NCI-H345 treated with DMSO at 0.1 percent for 48 hours (cell line): ENCODE measurements at regions not wholly inside any gene's neighbourhood (a gene's known extent, or its start where the extent isn't known, plus 50 kb on each side); places are given as distances from the start of the nearest gene placed in this dataset.
"Not testable (repeated sequence)": the region's sequence is repeated elsewhere in the genome, so short reads cannot be mapped to it uniquely, and the experiment has no call there.

Experiments used
- DNase-seq: peaks from one replicate; lab custom pipeline; 2025; ENCODE audit not compliant: unreplicated experiment; lab: John Stamatoyannopoulos, UW

GRCh38 chr21:15562748-15563147, 167.0 kb upstream of the USP25 start:
- no peak for DNase-seq

GRCh38 chr21:15564907-15565306, 164.9 kb upstream of the USP25 start:
- DNase-seq = no peak

GRCh38 chr21:15566703-15567102, 163.1 kb upstream of the USP25 start:
- no peak for DNase-seq

GRCh38 chr21:15567191-15567590, 162.6 kb upstream of the USP25 start:
- DNase-seq = no peak

DNA sequence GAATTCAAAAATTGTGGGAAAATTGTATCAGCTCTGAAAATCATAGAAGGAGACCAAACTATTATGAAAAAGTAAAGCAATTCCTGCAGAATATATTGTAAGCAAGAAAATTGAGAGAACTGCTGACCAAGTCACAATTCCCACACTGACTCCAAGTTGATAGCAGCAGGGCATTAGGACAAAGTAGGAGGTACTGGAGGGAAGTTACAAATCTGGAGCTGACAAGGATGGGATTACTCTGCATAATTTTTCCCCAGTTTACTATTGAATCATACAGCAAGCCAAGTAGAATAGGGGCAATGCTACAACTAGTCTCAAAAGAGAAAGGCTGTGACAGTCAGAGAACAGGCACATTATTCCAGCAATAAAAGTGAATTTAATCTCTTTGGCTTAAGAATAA, 161.3 kb upstream of the USP25 start:
- no peak for DNase-seq

DNA sequence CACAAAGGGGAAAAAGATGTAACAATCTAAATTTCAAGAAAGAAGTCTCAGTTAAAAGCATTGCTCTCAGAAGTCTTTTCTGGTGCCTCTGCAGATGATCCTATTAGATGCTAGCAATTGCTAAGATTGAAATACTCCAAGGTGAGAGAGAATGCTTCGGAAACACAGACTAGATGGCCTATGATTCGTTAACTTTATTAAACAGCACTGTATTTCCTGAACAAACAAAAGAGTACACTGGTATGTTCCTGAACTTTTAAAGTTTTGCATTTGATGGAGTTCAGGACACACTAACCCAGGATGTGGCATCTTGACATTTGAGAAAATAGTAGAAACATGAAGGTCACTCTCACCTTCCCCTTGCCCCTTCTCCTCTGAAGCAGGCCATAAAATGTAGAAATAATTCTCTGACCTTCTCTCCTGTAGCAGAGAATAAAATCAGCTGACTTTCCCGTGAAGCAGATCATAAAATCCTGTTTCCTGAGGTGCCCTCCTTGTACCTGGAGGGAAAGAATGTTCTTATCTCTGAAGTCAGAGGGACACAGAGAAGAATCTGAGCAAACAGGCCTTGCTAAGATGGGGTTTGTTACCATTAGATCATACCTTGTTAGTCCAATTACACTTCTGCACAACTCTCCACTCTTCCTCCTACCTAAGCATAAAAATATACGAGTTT, 142.9 kb upstream of the USP25 start:
- no peak for DNase-seq

DNA sequence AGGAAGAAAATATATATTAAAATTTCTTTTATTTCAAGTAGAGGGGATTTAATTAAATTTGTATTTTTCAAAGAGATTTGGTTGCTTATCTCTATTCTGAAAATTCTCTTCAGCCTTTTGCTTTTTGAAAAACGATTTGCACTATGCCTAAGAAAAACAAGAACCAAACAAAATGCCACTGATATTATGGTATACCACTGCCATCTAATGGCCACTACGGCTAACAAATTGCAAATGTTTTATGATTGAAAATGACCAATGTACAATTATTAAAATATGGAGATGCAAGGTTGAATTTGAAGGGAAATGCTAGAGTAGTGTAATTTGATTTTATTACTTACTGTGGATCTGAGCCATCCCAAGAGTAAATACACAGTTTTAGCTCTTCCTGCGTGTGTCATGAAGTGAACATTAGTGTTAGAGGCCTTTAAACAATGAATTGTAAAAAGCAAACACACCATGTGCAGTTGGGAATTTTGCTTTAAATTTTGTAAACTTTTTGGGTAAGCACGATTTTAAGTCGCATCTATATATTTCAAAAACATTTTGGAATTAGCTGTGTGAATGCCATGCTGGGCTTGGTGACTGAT, 137.4 kb upstream of the USP25 start:
- DNase-seq = no peak

DNA sequence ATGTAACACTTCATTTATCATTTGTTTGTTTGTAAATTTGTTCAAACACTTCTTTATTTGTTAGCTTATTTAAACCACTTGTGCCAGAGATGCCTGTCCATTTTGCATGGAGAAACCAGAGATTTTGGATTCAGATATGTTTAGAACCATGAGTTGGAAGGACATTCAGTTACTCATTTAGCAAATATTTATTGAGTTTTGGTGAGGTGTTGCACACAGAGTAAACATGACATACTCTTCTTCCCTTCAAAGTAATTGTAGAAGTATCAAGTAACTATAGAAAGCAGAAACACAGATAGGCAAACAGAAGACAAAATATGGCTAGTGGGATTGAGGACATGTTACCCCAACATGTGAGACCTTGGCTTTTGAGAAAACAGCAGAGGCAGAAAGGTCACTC, 136.8 kb upstream of the USP25 start:
- no peak for DNase-seq

- DNase-seq = no peak
Observed at GRCh38 chr21:15601390-15601789, 128.4 kb upstream of the USP25 start.

DNA sequence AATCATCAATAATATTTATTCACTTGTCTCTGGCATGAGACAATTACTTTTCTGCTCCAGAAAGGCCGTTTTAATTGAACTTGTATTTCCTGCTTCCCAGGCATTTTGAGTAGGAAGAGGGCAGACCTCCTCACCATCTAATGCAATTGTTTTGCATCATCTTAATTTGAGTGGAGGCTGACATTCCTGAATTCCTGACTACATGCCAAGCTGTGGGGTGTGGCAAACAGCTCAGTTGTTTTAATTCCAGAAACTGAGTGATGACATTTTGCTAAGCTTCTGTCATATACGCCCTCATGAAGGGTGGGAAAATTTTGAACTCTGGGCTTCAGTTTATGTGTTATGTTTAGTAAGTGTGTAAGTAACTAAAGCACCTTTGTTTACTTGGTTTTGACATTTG, 125.4 kb upstream of the USP25 start:
- no peak for DNase-seq

DNA sequence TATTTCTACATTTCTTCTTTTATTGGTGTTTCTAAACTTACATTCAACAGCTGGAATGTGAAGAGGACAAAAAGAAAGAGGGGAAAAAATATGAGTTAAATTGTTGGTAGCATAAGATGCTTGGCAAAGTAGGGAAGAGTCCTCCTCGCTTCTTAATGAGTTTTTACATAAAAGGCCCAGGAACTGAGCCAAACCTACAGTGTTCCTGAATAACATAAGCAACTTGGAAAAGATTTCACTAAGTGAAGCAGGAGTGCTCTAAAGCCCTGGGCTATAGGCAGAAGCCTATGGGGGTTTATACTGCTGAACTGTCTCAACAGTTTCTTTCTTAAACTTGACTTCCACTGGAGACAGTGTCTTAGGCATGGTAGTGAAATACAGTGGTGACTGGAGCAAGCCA, 115.0 kb upstream of the USP25 start:
- no peak for DNase-seq

DNA sequence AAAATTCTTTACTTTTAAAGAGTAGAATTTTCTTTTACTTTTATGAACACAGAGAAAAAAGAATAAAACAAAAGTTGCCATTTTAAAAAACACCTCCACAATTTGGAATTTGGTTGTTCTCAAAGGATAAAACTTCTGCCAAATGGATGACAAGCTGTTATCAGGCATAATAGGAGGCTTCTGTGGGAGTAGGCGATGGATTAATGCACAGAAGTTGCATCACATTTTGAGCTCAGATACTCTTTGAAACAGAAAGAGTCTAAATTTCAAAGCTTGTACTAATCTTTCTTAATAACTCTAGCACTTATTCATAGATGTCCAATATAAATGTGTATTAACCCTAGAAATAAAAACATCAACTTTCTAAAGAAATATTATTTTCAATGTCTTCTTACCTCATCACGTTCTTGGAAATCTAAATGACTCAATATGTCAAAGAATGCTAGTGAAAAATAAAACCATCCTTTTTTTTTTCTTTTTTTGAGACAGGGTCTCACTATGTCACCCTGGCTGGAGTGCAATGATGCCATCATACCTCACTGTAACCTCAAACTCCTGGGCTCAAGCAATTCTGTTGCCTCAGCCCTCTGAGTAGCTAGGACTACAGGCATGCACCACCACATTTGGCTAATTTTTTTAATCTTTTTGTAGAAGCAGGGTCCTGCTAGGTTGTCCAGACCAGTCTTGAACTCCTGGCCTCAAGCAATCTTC, 112.8 kb upstream of the USP25 start:
- DNase-seq = no peak

DNA sequence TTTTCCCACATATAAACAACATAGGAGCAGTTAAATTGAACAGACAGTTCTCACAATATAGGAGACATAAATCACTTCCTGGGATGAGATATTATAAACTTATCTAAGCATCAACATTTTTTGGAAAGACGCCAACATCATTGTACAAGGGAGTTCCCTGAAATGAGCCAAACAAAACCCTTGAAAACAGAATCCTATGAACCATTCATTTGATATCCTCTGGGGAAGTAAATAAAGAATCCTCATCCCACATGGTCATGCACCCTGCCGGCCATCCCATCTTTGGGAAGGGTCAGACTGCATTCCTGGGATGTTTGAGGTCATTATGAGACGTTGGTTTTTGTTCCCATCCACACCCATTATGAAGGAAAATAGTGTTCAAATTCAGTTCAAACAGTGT, 111.8 kb upstream of the USP25 start:
- DNase-seq = no peak

GRCh38 chr21:15620892-15621291, 108.9 kb upstream of the USP25 start:
- no peak for DNase-seq

GRCh38 chr21:15624646-15625045, 105.1 kb upstream of the USP25 start:
- no peak for DNase-seq

GRCh38 chr21:15625363-15625762, 104.4 kb upstream of the USP25 start:
- no peak for DNase-seq

DNA sequence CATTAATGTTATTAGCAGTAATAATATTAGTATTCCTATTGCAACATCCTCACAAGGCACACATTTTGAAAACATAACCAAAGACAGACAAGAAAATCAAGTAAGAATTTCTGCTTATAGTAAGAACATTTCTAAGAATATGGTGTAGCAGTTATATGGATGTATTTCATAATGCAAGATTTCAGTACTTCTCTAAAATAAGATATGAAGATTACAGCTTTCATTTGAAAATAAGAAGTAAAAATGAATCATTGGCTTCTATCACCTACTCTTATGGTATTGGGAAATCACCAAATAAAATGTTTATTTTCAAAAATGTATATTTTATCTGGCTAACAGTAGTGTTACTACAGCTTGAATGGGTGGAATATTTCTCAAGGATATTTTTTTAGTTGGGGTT, 103.8 kb upstream of the USP25 start:
- DNase-seq = no peak

- no peak for DNase-seq
Observed at GRCh38 chr21:15627011-15627410, 102.8 kb upstream of the USP25 start.

DNA sequence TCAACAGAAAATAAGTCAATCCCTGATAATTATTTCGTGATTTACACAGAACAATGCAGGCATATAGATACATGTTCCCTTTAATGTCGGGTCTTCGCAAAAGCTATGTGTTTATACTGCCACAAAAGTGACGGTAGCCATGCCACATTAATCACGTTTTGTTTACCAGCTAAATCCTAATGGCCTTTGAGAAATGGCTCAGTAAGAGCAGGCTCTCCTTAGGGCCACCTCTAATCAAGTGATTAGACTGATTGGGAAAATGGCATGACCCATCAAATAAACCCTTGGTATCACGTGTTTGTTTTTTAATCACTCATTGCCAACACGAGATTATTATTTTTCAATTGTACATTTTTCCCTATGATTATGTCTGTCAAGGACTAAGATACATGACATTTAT, 102.0 kb upstream of the USP25 start:
- DNase-seq = no peak

- DNase-seq = no peak
Observed at GRCh38 chr21:15631342-15631741, 98.4 kb upstream of the USP25 start.

DNA sequence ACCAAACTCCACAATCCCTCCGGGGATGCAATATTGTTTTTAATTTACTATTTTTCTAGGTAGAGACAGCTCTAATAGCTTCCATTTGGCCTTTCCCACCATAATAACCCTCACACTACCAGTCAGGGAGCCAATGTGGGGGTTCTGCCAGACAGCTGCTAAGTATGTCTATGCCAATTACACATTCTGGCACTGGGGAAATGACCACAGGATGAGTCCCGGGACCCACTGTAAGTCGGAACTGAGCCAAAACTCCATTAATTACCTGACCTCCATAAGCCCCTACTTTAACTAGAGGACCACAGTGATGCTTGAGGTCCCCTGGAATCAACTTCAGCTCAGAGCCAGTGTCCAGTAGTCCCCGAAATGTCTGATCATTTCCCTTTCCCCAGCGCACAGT, 95.2 kb upstream of the USP25 start:
- DNase-seq = not testable (repeated sequence)

DNA sequence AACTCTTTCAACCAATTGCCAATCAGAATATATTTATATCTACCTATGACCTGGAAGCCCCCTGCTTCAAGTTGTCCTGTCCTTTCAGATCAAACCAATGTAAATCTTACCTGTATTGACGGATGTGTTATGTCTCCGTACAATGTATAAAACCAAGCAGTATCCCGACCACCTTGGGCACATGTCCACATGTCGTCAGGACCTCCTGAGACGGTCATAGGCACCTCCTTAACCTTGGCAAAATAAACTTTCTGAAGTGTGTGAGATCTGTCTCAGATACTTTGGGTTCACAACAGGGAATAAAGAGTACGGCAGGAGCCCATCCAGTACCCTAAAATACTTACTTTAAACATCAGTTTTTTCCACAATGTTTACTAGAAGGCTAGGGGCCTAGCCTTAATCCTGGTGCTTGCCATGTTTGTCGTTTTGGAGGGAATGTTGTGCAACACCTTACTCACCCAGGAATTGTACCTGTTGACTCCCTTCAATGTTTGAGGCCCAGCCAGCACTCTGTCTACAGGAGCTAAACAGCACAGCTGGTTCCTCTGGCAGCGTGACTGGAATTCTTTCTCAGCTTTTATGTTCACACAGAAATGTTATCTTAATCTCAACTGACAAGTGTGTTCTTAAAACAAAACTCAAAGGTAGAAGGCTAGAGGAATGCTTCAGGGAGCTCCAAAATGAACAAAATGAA, 90.8 kb upstream of the USP25 start:
- no peak for DNase-seq
